PFSK-1 (cell line): ENCODE measurements at regions not wholly inside any gene's neighbourhood (a gene's known extent, or its start where the extent isn't known, plus 50 kb on each side); places are given as distances from the start of the nearest gene placed in this dataset.

Source experiments
- FOXP2 ChIP-seq: optimal IDR thresholded peaks from 2 replicates; pipeline ENCODE3; 2011; ENCODE audit warnings: borderline replicate concordance, control low read depth, inconsistent platforms; ENCODE audit not compliant: insufficient read depth; ENCODE audit errors: extremely low read length, extremely low read depth
- POLR2AphosphoS5 ChIP-seq: IDR thresholded peaks from 2 replicates; pipeline ENCODE4 v1.6.1; 2012; ENCODE audit warnings: low read depth, mild to moderate bottlenecking, control low read depth, low read length, moderate library complexity
- REST ChIP-seq, 2 experiments: IDR thresholded peaks; 2 replicates each; pipeline versions ENCODE4 v1.6.1 to v1.8.0; 2011 to 2012; ENCODE audit warnings: low read depth in 2 of 2, low read length in 2 of 2, control low read depth in 1 of 2, inconsistent platforms in 1 of 2, mild to moderate bottlenecking in 1 of 2, moderate library complexity in 1 of 2; ENCODE audit not compliant: insufficient read depth in 1 of 2
- SIN3A ChIP-seq: IDR thresholded peaks from 2 replicates; pipeline ENCODE4 v1.6.1; 2012; ENCODE audit warnings: mild to moderate bottlenecking, low read length, moderate library complexity, borderline replicate concordance; ENCODE audit not compliant: insufficient read depth
- TAF1 ChIP-seq: IDR thresholded peaks from 2 replicates; pipeline ENCODE4 v1.6.1; 2012; ENCODE audit warnings: low read length, control low read depth, borderline replicate concordance; ENCODE audit not compliant: insufficient read depth

DNA sequence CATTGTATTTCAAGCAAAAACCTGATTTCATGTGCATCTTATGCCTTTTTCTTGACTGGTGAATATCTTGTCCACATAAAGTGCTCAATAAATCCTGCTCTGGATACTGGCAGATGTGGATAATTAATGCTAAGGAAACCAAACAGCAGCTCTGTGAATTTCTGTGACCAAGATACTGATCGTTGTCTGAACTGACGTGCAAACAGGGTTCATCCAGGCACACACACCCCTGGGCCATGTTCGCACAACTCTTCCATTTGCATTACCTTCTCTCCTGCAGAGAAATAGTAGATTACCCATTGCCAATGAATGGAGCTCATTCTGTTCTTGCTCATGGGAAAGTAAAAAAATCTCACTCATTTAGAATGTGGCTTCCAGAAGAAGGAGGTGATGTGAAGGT is 316.2 kb upstream of the TRIB2 start:
- TF ChIP-seq FOXP2 (no peak), SIN3A (no peak), REST (IDR thresholded peaks at IDR 0.05; ENCODE audit: insufficient read depth in 1 of 2, low read depth in 2 of 2, low read length in 2 of 2) (no peak), TAF1 (no peak), POLR2AphosphoS5 (no peak)

DNA sequence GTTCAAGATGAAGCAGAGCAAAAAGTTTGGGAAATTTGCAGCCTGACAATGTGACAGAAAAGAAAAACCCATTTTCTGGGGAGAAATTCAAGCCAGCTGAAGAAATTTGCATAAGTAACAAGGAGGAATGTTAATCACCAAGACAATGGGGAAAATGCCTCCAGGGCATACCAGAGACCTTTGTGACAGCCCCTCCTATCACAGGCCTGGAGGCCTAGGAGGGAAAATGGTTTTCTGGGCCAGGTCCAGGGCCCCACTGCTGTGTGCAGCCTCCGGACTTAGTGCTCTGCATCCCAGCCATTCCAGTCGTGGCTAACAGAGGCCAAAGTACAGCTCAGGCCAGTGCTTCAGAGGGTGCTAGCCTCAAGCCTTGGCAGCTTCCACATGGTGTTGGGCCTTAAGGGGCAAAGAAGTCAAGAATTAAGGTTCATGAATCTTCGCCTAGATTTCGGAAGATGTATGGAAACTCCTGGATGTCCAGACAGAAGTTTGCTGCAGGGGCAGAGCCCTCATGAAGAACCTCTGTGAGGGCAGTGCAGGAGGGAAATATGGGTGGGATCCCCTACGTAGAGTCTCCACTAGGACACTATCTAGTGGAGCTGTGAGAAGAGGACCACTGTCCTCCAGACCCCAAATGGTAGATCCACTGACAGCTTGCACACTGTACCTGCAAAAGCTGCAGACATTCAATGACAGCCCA is 314.1 kb upstream of the TRIB2 start:
- no peak for TF ChIP-seq REST (IDR thresholded peaks at IDR 0.05; ENCODE audit: insufficient read depth in 1 of 2, low read depth in 2 of 2, low read length in 2 of 2)
- TF ChIP-seq POLR2AphosphoS5, result no peak
- no peak for TF ChIP-seq FOXP2
- TF ChIP-seq SIN3A, result no peak
- TF ChIP-seq TAF1, result no peak

DNA sequence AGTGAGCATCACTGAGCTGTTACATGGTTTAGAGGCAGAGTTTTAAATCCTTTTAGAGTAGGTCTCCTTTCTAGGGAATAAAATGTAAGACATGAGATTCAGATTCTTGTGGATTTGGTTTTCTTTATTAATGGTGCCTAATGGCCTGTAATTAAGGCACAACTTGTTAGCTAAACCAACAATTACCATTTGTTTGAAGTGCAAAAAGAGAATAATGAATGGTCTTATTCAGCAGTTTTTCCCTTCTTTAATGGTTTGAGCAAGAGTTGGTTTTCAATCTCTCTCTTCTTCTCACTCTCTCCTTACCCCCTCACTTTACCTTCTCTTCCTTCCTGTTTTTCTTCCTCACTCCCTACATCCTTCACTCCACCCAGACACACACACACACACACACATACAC is 312.2 kb upstream of the TRIB2 start:
- TF ChIP-seq REST (IDR thresholded peaks at IDR 0.05; ENCODE audit: insufficient read depth in 1 of 2, low read depth in 2 of 2, low read length in 2 of 2) (no peak), SIN3A (no peak), FOXP2 (no peak), POLR2AphosphoS5 (no peak), TAF1 (no peak)

DNA sequence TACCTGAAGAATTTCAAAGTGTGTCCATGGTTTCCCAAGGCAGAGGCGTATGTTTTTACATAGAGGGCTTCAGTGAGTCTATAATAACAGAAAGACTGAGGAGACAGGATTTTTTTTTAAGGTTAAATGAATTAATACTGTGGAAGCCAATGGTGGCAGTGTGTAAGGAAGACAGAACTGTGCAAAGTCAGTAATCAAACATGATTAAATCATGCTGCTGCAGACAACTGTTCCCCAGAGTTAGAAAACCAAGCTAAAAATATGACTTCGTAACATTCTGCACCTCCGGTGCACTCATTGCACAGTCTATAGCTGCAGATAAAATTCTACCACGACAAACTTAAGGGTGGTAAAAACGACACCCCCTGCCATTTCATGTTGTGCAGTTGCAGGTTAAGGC is 309.6 kb upstream of the TRIB2 start:
- no peak for TF ChIP-seq REST (IDR thresholded peaks at IDR 0.05; ENCODE audit: insufficient read depth in 1 of 2, low read depth in 2 of 2, low read length in 2 of 2)
- no peak for TF ChIP-seq SIN3A
- no peak for TF ChIP-seq FOXP2
- TF ChIP-seq POLR2AphosphoS5, result no peak
- TF ChIP-seq TAF1, result no peak

DNA sequence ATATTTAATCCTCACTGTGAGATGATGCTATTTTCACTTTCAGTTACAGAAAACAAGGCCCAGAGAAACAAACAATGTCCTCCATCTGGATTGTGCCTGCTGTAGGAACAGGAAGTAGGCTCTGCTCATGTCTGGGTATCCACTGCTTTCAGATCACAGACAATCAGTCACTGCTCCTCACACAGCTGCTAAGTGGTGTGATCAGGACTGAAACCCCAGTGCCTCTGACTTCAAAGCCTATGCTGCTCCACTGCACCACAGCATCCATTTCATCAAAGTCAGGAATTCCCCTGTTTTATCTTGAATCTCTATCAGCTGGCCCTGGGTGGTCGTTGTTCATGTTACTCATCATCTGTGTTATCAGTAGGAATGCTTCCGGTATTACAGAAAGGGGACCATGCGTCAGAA is 303.8 kb upstream of the TRIB2 start:
- no peak for TF ChIP-seq TAF1
- no peak for TF ChIP-seq REST (IDR thresholded peaks at IDR 0.05; ENCODE audit: insufficient read depth in 1 of 2, low read depth in 2 of 2, low read length in 2 of 2)
- TF ChIP-seq FOXP2, result no peak
- TF ChIP-seq SIN3A, result no peak
- no peak for TF ChIP-seq POLR2AphosphoS5
